Choroid plexus epithelial cell (primary cell): ENCODE measurements at regions not wholly inside any gene's neighbourhood (a gene's known extent, or its start where the extent isn't known, plus 50 kb on each side); places are given as distances from the start of the nearest gene placed in this dataset.

Experiments used
- DNase-seq: peaks from one replicate; pipeline ENCODE4 v3.0.0-alpha.2; 2010; ENCODE audit warnings: low read depth
- H3K4me3 ChIP-seq: 2 replicates; pipeline ENCODE4 v1.5.1; 2011; ENCODE audit warnings: low read depth, mild to moderate bottlenecking, control low read depth, low read length, moderate library complexity
- CTCF ChIP-seq: conservative IDR thresholded peaks from 2 replicates; pipeline ENCODE4 v1.5.1; 2011; ENCODE audit warnings: low read depth, mild to moderate bottlenecking, control low read depth, inconsistent platforms, low read length, moderate library complexity

- DNase-seq = no peak
- no peak for TF ChIP-seq CTCF
- no peak overlapping the region for H3K4me3 ChIP-seq
Measured at GRCh38 chr18:63071701-63072141, 247.8 kb downstream of the BCL2 start.

GRCh38 chr18:63070767-63071502, 248.6 kb downstream of the BCL2 start:
- H3K4me3 ChIP-seq = no peak overlapping the region
- no peak for TF ChIP-seq CTCF
- no peak for DNase-seq

- H3K4me3 ChIP-seq = no peak overlapping the region
- TF ChIP-seq CTCF = no peak
- DNase-seq = no peak
Measured at GRCh38 chr18:63069496-63069895, 250.1 kb downstream of the BCL2 start.

GRCh38 chr18:63067939-63068338, 251.6 kb downstream of the BCL2 start:
- DNase-seq = no peak
- TF ChIP-seq CTCF = no peak
- no peak overlapping the region for H3K4me3 ChIP-seq

- DNase-seq = no peak
- TF ChIP-seq CTCF = no peak
- no peak overlapping the region for H3K4me3 ChIP-seq
Measured at GRCh38 chr18:63065172-63065571, 254.4 kb downstream of the BCL2 start.

- peak; percentile 12 for DNase-seq
- no peak overlapping the region for H3K4me3 ChIP-seq
- no peak for TF ChIP-seq CTCF
Measured at GRCh38 chr18:63063171-63063570, 256.4 kb downstream of the BCL2 start.

GRCh38 chr18:63062246-63062645, 257.3 kb downstream of the BCL2 start:
- no peak overlapping the region for H3K4me3 ChIP-seq
- no peak for DNase-seq
- TF ChIP-seq CTCF = no peak
